Fibroblast of lung (primary cell): ENCODE measurements at regions not wholly inside any gene's neighbourhood (a gene's known extent, or its start where the extent isn't known, plus 50 kb on each side); places are given as distances from the start of the nearest gene placed in this dataset.
"Not testable (repeated sequence)": the region's sequence is repeated elsewhere in the genome, so short reads cannot be mapped to it uniquely, and the experiment has no call there.

ENCODE experiments used
- CTCF ChIP-seq, 2 donors: IDR thresholded peaks in 1 of 2; conservative IDR thresholded peaks in 1 of 2; 1 replicate in 1 of 2; 2 replicates in 1 of 2; pipeline ENCODE4 v1.5.1; 2011 to 2012; ENCODE audit warnings: low read length in 2 of 2, control low read depth in 1 of 2, inconsistent platforms in 1 of 2, low read depth in 1 of 2, mild to moderate bottlenecking in 1 of 2
- EZH2 ChIP-seq: IDR thresholded peaks from 2 replicates; pipeline ENCODE4 v1.5.1; 2012; ENCODE audit warnings: low read length, control low read depth, mild to moderate bottlenecking; ENCODE audit errors: missing control alignments

DNA sequence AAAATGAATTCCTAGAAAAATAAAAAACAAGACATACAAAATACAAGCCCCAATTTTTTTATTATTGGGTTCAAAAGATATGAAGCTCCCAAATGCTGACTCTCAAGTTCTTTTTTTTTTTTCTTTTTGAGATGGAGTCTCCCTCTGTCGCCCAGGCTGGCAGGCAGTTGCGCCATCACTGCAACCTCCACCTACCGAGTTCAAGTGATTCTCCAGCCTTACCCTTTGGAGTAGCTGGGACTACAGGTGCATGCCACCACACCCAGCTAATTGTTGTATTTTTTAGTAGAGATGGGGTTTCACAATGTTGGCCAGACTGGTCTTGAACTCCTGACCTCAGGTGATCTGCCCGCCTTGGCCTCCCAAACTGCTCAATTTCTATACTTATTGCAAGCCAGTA is 600.6 kb downstream of the BCOR start:
- not testable (repeated sequence) for TF ChIP-seq CTCF (conservative IDR thresholded peaks at IDR 0.05 in 1 of 2, IDR thresholded peaks at IDR 0.05 in 1 of 2; ENCODE audit: low read depth in 1 of 2, low read length in 2 of 2); EZH2
